ENCODE measurements at regions not wholly inside any gene's neighbourhood (a gene's known extent, or its start where the extent isn't known, plus 50 kb on each side); places are given as distances from the start of the nearest gene placed in this dataset.

DNA sequence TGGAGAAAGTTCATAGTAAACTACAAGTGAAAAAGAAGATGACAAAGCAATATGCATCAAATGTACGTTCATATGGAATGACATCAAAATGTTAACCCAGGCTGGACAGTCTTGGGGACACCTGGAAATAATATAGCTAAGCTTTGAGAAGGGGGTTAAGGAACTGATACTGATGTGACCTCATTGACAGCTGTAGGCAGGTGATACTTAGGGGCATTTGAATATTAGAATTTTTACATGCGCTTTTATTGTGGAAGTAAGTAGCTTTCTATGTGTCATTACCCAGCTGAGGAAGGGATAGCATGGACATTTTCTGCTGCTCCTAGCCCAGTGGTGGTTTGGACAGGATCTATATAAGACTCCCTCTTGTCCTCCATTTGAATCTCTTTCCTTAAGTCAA lies 299.7 kb downstream of the CWC27 start:
- no peaks in the 10 kb centered on the region for H3K36me3 ChIP-seq
- TF ChIP-seq, protein P1, sequence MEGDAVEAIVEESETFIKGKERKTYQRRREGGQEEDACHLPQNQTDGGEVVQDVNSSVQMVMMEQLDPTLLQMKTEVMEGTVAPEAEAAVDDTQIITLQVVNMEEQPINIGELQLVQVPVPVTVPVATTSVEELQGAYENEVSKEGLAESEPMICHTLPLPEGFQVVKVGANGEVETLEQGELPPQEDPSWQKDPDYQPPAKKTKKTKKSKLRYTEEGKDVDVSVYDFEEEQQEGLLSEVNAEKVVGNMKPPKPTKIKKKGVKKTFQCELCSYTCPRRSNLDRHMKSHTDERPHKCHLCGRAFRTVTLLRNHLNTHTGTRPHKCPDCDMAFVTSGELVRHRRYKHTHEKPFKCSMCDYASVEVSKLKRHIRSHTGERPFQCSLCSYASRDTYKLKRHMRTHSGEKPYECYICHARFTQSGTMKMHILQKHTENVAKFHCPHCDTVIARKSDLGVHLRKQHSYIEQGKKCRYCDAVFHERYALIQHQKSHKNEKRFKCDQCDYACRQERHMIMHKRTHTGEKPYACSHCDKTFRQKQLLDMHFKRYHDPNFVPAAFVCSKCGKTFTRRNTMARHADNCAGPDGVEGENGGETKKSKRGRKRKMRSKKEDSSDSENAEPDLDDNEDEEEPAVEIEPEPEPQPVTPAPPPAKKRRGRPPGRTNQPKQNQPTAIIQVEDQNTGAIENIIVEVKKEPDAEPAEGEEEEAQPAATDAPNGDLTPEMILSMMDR (IDR thresholded peaks at IDR 0.05; ENCODE audit: borderline replicate concordance), result no peak

DNA sequence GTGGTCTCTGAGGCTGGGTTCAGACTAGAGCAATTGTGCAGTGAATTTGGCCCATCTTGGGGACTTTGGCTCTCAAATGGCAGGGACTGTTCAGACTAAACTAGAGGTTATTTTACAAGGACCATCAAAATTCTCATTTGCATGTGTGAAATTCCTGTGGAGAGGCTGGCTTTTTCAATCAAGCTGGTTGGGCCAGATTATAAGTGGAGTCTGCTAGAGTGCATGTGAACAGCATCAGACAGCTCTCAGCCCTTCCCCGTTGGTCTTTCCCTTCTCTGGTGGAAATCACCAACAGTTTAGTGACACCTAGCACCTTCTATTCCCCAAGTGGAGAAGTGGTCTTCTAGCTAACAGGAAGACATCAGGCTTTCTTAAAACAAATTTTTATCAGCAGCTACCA lies 301.3 kb downstream of the CWC27 start:
- H3K9me3 ChIP-seq (replicated peaks), result no peaks in the 10 kb centered on the region
- DNase-seq, result no peak
- H3K4me3 ChIP-seq, result no peak overlapping the region
- intact Hi-C loops (cut with micrococcal nuclease), result no loop called here
- no peaks in the 10 kb centered on the region for H3K4me1 ChIP-seq
- H3K27ac ChIP-seq (replicated peaks), result no peak overlapping the region
- H3K36me3 ChIP-seq, result no peaks in the 10 kb centered on the region
- H3K27me3 ChIP-seq (ENCODE audit: low read depth), result no peaks in the 10 kb centered on the region
- TF ChIP-seq, protein P1 (IDR thresholded peaks at IDR 0.05; ENCODE audit: borderline replicate concordance), result no peak

More for the DNA sequence above, 299.7 kb downstream of the CWC27 start:
- intact Hi-C loops (cut with micrococcal nuclease), result no loop called here
- no peaks in the 10 kb centered on the region for H3K27me3 ChIP-seq (ENCODE audit: low read depth)
- H3K4me1 ChIP-seq, result no peaks in the 10 kb centered on the region
- no peaks in the 10 kb centered on the region for H3K9me3 ChIP-seq (replicated peaks)
- no peak overlapping the region for H3K27ac ChIP-seq (replicated peaks)
- H3K4me3 ChIP-seq, result no peak overlapping the region
- no peak for DNase-seq

DNA sequence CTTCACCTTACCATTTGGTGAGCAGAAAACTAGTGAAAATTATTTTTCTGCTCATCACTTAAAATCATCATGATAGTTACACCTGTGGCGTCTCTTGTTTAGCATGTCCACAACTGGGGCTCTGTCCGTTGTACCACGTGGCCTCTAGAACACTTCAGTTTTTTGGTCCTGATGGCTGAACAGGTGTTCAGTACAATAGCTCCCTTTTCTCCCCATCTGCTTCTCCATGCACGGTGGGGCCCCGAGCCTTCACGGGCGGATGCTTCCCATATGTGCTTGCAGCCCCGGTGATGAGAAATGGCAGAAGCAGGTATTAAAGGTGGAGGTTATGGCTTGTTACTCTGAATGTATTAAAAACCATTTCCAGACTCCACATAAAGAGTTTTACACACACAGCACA lies 304.1 kb downstream of the CWC27 start:
- Histone ChIP-seq H3K9me3 (replicated peaks) (no peaks in the 10 kb centered on the region), H3K27ac (replicated peaks) (no peak overlapping the region), H3K36me3 (no peaks in the 10 kb centered on the region), H3K4me3 (no peak overlapping the region), H3K27me3 (ENCODE audit: low read depth) (no peaks in the 10 kb centered on the region), H3K4me1 (peaks cover 16% of the 10 kb centered on the region)
- DNase-seq, result no peak
- TF ChIP-seq, protein P1 (IDR thresholded peaks at IDR 0.05; ENCODE audit: borderline replicate concordance), result no peak
- intact Hi-C loops (cut with micrococcal nuclease), result no loop called here

DNA sequence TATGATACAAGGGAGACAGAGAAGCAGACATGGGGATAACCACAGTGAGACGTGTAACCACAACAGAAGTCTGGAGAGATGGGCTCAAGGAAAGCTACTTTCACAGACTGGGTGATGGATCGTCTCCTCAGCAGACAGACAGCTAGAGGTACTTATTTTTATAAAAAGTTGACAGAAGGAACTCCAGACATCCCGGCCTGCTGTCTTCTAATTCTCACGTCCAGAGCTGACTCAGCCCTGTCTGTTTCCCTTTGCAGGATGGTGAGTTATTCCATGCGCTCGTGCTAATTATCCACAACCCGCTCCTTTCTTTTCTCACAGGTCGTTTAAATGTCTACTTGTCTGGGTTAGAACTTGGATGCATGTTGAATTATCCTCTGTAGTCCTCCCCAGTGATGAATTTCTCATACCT lies 304.5 kb downstream of the CWC27 start:
- no peak for DNase-seq
- TF ChIP-seq, protein P1 (IDR thresholded peaks at IDR 0.05; ENCODE audit: borderline replicate concordance), result no peak
- H3K9me3 ChIP-seq (replicated peaks), result no peaks in the 10 kb centered on the region
- intact Hi-C loops (cut with micrococcal nuclease), result no loop called here
- H3K27ac ChIP-seq (replicated peaks), result no peak overlapping the region
- H3K4me3 ChIP-seq, result no peak overlapping the region
- no peaks in the 10 kb centered on the region for H3K27me3 ChIP-seq (ENCODE audit: low read depth)
- peaks cover 16% of the 10 kb centered on the region for H3K4me1 ChIP-seq
- no peaks in the 10 kb centered on the region for H3K36me3 ChIP-seq

DNA sequence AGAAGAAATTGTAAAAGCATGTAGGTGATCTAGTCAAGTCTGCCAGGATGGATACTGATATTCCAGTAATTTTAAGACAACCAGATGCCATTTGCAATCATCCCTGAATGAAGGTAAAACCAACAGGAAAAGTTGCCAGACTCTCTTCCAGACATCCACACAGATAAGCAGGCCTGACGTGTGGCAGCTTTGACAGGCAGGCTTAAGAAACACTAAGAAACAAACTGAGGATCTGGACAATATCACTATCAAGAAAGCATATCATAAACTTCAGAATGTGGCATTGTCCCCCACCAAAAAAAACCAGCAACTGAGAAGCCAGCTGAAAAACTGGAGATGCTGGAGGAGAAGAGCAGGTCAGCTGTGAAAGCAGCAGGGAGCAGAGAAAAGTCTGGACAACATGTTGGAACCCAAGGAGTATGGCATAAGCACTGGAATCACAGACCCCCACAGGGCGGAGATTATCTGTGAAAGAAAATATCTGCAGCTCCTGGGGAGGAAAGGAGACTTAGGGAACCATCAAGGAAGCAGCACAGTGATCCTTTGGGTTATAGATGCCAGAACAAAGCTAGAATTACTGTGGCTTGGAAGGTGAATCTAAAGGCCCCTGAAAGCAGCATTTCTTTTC lies 307.0 kb downstream of the CWC27 start:
- DNase-seq, result no peak
- Histone ChIP-seq H3K27me3 (ENCODE audit: low read depth) (no peaks in the 10 kb centered on the region), H3K36me3 (no peaks in the 10 kb centered on the region), H3K9me3 (replicated peaks) (no peaks in the 10 kb centered on the region), H3K4me3 (no peak overlapping the region), H3K27ac (replicated peaks) (peak overlapping the region; percentile 76), H3K4me1 (peaks cover 16% of the 10 kb centered on the region)
- TF ChIP-seq, protein P1 (IDR thresholded peaks at IDR 0.05; ENCODE audit: borderline replicate concordance), result no peak
- intact Hi-C loops (cut with micrococcal nuclease), result no loop called here

Data from left ventricle myocardium inferior (tissue), 1 donor.